Putamen (tissue), 1 donor: ENCODE measurements at regions not wholly inside any gene's neighbourhood (a gene's known extent, or its start where the extent isn't known, plus 50 kb on each side); places are given as distances from the start of the nearest gene placed in this dataset.

Source experiments
- DNase-seq: peaks from one replicate; pipeline ENCODE4 v3.0.0-alpha.2; 2016; ENCODE audit warnings: low spot score

- no peak for DNase-seq
These were observed 177.6 kb upstream of the MTNR1B start for GRCh38 chr11:92791886-92792285.

DNA sequence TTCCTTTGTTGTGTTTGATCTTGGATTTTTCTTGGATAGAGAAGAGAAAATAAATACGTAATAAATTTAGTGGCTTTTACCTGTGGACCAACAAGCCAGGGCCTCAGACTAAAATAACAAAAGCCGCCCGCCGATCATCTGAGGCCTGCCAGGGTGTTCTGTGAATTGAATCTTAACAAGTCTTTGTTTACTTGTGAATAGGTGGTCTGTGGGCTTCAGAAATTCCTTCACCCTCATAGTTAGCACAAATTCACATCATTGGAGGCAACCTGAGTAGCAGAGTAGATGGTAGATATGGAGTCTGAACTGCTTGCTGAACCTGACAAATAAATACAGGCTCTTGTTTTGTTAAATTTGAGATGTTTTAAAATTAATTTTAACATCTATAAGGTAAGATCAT is 176.3 kb upstream of the MTNR1B start:
- no peak for DNase-seq

- no peak for DNase-seq
These were observed 174.7 kb upstream of the MTNR1B start for GRCh38 chr11:92794783-92795182.

DNA sequence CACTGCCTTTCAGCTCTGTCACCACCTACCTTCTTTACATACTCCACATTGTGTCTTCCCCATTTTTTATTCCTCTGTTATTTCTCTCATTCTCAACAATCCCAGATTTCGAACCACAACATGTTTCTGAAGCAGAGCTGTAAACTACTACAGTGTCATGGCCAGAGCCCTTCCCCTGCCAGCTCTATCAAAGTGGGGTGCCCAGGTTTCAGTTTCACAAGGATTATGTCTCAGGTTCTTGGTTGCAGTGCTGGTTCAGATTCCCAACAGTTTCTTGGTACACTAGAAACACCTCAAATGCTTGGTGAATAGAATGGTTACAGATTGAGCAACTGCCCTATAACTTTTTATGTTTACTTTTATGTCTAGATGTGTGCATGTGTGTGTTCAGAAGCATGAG is 172.7 kb upstream of the MTNR1B start:
- DNase-seq, result no peak

DNA sequence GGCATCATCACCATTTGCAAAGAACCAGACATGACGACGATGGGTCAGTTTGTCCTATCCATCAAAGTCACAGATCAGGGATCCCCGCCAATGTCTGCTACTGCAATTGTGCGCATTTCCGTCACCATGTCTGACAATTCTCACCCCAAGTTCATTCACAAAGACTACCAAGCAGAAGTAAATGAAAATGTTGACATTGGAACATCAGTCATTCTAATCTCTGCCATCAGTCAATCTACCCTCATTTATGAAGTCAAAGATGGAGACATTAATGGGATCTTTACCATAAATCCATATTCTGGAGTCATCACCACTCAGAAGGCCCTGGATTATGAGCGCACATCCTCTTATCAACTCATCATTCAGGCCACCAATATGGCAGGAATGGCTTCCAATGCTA is 171.6 kb upstream of the MTNR1B start:
- DNase-seq, result no peak

- no peak for DNase-seq
These were observed 167.8 kb upstream of the MTNR1B start for GRCh38 chr11:92801685-92802084.

- DNase-seq, result no peak
These were observed 166.8 kb upstream of the MTNR1B start for GRCh38 chr11:92802644-92803043.

DNA sequence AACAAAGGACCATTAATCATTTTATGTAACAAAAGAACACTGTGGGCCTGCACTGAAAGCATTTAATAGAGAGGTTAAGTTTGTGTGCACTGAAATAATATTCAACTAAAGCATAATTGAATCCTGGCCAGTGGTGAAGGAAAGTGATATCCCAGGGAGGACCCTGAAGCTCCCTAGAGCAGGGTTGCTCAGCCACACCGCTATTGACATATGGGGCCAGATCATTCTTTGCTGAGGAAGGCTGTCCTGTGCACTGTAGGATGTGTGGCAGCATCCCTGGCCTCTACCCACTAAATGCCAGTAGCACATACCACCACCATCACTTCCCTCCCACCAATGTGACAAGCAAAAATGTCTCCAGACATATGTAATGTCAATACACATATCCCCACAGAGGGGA is 166.1 kb upstream of the MTNR1B start:
- no peak for DNase-seq

DNA sequence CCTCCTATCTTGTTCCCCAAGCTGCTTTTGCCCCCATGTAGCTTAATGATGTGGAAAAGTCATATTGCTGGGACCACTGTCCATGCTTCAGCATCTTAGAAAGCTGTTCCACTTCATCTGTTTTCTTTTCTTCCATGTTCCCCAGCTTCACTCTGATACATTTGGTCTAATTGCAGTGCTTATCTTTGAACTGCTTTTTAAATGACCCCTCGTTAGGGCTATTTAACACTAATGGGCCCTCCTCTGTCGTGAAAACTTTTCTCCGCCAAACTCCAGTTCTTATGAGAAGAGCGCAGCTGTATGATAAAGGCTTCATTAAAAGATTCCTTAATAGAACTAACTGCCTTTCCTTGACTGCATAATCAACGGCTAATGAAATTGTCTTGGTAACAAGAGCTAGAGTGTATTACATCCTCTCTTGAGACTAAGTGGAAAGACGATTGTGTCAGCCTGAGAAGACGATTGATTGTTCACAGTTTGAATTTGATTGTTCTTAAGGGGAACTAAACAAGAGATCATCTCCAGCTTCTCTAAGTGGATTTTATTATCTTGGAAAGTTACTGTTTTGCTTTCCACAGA is 165.0 kb upstream of the MTNR1B start:
- no peak for DNase-seq

GRCh38 chr11:92808022-92808421 is 161.4 kb upstream of the MTNR1B start:
- DNase-seq, result no peak

- DNase-seq, result no peak
These were observed 158.9 kb upstream of the MTNR1B start for GRCh38 chr11:92810423-92811064.

DNA sequence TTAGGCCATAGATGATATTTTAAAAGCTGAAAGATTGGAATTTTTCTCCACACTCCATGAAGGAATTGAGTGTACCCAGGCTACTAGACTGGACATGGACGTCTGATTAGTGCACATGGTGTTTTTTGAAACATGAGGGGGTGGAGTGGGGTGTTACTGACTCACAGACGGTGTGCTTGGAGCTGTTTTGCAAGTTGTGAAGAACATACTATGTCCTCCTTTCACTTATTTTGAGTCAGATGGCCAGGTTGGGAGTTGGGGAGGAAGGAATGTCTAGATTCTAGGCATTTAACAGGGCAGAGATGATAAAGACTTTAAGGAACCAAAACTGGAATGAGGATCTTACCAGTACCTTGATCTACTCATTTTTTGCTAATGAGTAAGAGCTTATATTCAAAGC is 158.1 kb upstream of the MTNR1B start:
- no peak for DNase-seq

GRCh38 chr11:92812841-92813240 is 156.6 kb upstream of the MTNR1B start:
- no peak for DNase-seq

DNA sequence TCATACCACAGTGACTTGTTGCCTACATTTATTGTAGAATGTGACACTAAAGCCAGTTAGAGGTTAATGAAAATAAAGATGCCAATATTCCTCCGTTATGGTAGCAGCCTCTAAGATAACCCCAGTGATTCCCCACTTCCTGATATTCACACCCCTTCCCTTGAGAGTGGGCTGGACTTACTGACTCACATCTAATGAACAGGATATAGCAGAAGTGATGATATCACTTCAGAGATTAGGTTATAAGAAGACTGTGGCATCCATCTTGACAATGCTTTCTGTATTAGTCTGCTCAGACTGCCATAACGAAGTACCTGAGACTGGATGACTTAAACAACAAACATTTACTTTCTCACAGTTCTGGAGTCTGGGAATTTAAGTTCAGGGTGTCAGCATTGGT is 149.6 kb upstream of the MTNR1B start:
- DNase-seq, result no peak

DNA sequence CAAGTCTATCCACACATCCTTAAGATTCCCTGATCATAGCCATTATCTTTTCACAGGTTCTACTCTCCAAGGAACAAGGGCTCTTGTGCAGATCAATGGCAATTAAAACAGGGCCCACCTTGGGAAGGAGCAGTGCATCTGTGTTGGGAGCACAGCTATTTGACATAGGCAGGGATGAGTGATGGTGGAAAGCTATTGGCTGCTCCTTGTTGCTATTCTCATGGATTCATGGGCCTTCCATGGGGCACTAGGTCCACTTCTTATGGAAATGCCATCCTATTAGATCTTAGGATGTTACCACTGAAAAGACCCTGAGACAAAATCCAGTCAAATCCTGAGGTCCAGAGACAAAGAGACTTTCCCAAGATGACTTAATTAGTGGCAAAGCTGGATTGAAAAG is 148.6 kb upstream of the MTNR1B start:
- DNase-seq, result no peak

DNA sequence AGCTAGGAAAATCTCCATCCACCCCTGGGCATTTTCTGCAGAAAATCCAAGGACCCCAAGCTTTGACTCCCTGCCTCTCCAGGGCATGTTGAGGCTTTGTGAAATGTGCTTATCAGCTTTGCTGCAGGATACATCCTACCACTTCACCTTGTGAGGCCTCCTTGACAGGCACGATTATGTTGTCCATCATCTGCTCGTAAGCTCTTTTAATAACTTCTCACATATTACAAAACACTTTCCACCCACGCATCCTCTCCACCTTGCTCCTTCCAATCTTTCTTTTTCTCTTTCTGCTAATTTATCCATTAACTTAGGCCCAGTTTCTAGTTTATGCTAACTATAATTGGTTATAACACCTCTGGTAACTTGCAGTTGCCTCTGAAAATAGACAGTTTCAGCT is 147.0 kb upstream of the MTNR1B start:
- peak; percentile 82 for DNase-seq

DNA sequence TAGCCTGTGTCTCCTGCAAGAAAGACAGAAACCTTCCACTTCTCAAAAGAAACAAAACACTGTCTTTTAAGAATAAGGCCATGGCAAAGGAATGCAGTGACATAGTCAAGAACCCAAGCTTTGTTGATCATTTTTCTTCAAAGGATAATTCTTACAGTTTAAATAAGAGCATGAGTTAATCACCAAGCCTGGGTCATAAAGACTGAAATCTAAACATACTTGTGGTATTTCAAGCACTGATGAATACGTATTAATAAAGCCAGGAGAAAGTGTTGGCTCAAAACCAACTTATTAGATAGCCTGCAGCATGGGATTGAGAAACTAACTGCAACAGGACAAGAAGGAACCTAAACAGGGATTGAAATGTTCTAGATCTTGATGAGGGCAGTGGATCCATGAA is 143.3 kb upstream of the MTNR1B start:
- no peak for DNase-seq

- no peak for DNase-seq
These were observed 142.8 kb upstream of the MTNR1B start for GRCh38 chr11:92826603-92827002.

DNA sequence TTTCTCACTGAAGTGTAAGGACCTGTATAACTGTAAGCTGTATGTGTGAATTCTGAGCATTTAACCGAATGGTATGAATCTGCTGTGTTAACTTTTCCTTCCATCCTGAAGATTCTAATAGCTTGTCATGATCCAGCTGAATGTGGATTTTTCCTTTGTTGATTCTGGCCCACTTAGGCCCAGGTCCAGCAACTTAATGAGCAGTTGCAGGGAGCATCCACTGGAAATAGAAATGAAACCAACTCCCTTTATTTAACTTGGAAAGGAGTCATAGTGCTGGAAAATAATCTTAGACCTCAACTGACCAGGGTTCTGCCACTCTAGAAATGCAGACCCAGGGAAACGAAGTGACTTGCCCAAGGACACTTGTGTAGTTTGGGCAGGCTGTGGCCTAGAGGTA is 142.3 kb upstream of the MTNR1B start:
- no peak for DNase-seq

DNA sequence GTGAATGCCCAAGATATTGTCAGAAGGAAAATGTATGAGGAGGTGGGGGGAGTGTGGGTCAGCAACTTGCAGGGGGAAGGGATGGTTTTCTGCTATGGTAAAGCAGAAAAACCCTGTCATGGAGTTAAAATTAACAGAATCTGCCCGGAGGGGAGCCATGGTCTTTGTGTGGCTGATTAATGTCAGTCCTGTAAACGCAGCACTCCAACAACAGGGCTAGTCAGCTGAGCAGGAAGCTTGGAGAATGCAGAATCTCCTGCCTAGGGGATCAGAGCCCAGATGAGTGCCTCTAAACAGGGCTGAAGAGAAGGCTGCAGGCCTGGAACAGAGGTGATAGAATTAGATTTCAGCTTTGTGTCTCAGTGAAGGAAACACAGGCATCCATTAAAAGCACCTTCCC is 140.9 kb upstream of the MTNR1B start:
- DNase-seq, result no peak

GRCh38 chr11:92829121-92829520 is 140.3 kb upstream of the MTNR1B start:
- DNase-seq, result no peak

GRCh38 chr11:92829671-92830070 is 139.8 kb upstream of the MTNR1B start:
- DNase-seq, result no peak

- DNase-seq, result no peak
These were observed 138.9 kb upstream of the MTNR1B start for GRCh38 chr11:92830377-92831155.
